Type B pancreatic cell (in vitro differentiated cells): ENCODE measurements at regions not wholly inside any gene's neighbourhood (a gene's known extent, or its start where the extent isn't known, plus 50 kb on each side); places are given as distances from the start of the nearest gene placed in this dataset.
A peak's percentile ranks its signal among the peaks of the same experiment; 100 is the strongest.
"Not testable (repeated sequence)": the region's sequence is repeated elsewhere in the genome, so short reads cannot be mapped to it uniquely, and the experiment has no call there.

Experiments
- DNase-seq: peaks from one replicate; pipeline ENCODE4 v3.0.0; 2021; ENCODE audit warnings: mixed read lengths; ENCODE audit not compliant: unreplicated experiment; ENCODE audit errors: extremely low spot score
- H3K27ac Mint-ChIP-seq: 2 replicates; pipeline ENCODE4 v1.8.0; 2021; ENCODE audit warnings: mild to moderate bottlenecking, mixed read lengths
- H3K27me3 Mint-ChIP-seq: 2 replicates; pipeline ENCODE4 v1.8.0; 2021; ENCODE audit warnings: mixed read lengths
- H3K36me3 Mint-ChIP-seq: 2 replicates; pipeline ENCODE4 v1.8.0; 2021; ENCODE audit warnings: mixed read lengths
- H3K4me1 Mint-ChIP-seq: one replicate; pipeline ENCODE4 v1.8.0; 2021; ENCODE audit warnings: mixed read lengths; ENCODE audit not compliant: unreplicated experiment
- H3K4me3 Mint-ChIP-seq: 2 replicates; pipeline ENCODE4 v1.8.0; 2021; ENCODE audit warnings: mild to moderate bottlenecking, mixed read lengths
- H3K9me3 Mint-ChIP-seq: 2 replicates; pipeline ENCODE4 v1.8.0; 2021; ENCODE audit warnings: mixed read lengths
- CTCF ChIP-seq: fragments of 200-600 bp; sonication (generic); conservative IDR thresholded peaks from 2 replicates; pipeline ENCODE4 v1.5.0; 2021; ENCODE audit warnings: antibody characterized with exemption, mild to moderate bottlenecking

- no peak for DNase-seq
- no peak overlapping the region for H3K4me3 Mint-ChIP-seq
- no peak overlapping the region for H3K27ac Mint-ChIP-seq
These were observed 53.3 kb downstream of the OLFML3 start for GRCh38 chr1:114032271-114033215.

DNA sequence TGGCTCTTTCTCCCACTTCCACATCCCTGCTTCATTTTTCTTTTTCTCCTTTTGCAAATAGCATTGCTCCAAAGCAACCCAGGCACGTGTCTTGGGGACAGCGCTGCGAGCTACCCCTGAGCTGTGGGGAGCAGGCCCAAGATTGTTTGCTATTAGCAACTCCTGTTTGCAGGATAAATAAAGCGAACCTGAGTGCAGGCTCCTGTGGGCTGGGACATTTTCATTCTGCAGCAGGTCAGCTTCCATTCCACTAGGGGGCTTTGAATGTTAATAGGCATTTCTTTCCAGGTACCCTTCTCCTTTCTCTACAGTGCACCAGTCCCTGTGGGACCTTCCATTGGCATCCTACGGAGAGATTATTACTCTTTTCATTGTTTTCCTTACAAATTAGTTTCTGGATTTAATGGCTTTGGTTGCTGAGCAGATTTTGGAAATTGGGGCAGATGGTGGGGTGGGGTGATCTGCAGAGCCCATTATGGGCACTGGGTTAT lies 54.0 kb downstream of the OLFML3 start:
- TF ChIP-seq CTCF = peak; percentile 74
- DNase-seq = no peak

More at GRCh38 chr1:114032271-114033215, 53.3 kb downstream of the OLFML3 start:
- no peaks in the 10 kb centered on the region for H3K9me3 Mint-ChIP-seq
- TF ChIP-seq CTCF = no peak
- no peaks in the 10 kb centered on the region for H3K27me3 Mint-ChIP-seq
- H3K36me3 Mint-ChIP-seq = no peaks in the 10 kb centered on the region
- H3K4me1 Mint-ChIP-seq = peaks cover 5% of the 10 kb centered on the region

GRCh38 chr1:114033961-114034360 lies 54.7 kb downstream of the OLFML3 start:
- Mint-ChIP-seq H3K36me3 (no peaks in the 10 kb centered on the region), H3K4me1 (peaks cover 5% of the 10 kb centered on the region), H3K27ac (no peak overlapping the region), H3K27me3 (no peaks in the 10 kb centered on the region), H3K9me3 (no peaks in the 10 kb centered on the region), H3K4me3 (no peak overlapping the region)
- no peak for TF ChIP-seq CTCF
- no peak for DNase-seq

More for the DNA sequence above, 54.0 kb downstream of the OLFML3 start:
- Mint-ChIP-seq H3K4me1 (peaks cover 5% of the 10 kb centered on the region), H3K9me3 (no peaks in the 10 kb centered on the region), H3K4me3 (no peak overlapping the region), H3K27me3 (no peaks in the 10 kb centered on the region), H3K27ac (no peak overlapping the region), H3K36me3 (no peaks in the 10 kb centered on the region)

DNA sequence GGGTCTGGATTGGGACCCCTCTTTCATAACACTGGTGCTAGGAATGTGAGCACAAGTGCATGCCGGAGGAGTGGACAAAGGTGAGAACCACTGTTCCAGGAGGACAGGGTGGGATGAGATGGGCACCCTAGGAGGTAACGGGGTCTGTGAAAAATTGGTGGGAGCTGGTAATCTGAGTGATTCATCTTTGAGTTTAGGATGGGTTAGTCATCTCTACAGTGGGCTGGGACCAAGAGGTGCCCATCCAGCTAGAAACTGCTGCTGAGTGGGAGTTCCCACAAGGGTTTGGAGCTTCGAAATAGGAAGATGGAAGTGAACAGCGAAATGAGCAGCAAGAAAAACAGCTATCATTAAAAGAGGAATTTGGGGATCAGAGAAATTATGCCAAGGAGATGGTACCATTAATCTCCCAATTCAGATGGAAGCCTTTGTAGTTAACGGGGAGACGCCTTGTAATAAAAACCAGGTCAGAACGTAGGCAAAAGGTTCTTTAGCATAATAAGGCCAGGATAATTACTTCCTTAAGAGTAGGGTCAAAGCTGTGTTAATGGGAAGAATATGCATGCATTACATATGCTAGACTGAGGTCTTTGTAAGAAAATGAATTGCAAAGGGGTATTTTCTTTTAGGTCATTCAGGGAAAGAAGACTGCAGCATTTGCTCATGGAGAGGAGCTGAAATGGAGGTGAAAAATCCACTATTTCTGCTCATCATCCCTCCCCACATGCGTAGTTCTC lies 55.5 kb downstream of the OLFML3 start:
- no peak for TF ChIP-seq CTCF
- Mint-ChIP-seq H3K27ac (no peak overlapping the region), H3K36me3 (no peaks in the 10 kb centered on the region), H3K9me3 (no peaks in the 10 kb centered on the region), H3K27me3 (no peaks in the 10 kb centered on the region), H3K4me1 (peaks cover 5% of the 10 kb centered on the region), H3K4me3 (no peak overlapping the region)
- DNase-seq = no peak

- Mint-ChIP-seq H3K36me3 (no peaks in the 10 kb centered on the region), H3K27me3 (no peaks in the 10 kb centered on the region), H3K9me3 (no peaks in the 10 kb centered on the region), H3K27ac (no peak overlapping the region), H3K4me1 (peaks cover 5% of the 10 kb centered on the region), H3K4me3 (no peak overlapping the region)
- no peak for TF ChIP-seq CTCF
- DNase-seq = no peak
These were observed 56.0 kb downstream of the OLFML3 start for GRCh38 chr1:114035304-114035700.

DNA sequence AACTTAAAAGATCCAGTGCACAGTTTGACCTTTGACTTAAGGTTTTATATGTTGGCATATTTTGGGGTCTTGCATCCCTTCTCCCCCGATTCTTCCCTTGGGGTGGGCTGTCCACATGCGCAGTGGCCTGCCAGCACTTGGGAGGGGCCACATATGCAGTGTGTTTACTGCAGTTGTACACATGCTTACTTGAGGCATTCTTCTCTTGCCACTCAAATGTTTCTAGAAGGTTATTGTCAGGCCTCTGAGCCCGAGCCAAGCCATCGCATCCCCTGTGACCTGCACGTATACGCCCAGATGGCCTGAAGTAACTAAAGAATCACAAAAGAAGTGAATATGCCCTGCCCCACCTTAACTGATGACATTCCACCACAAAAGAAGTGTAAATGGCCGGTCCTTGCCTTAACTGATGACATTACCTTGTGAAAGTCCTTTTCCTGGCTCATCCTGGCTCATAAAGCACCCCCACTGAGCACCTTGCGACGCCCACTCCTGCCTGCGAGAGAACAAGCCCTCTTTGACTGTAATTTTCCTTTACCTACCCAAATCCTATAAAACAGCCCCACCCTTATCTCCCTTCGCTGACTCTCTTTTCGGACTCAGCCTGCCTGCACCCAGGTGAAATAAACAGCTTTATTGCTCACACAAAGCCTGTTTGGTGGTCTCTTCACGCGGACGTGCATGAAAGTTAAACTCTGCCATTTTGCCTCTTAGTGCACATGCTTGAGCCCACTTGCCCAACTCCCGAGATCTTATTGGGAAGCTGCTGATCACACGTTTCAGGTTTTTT lies 57.8 kb downstream of the OLFML3 start:
- not testable (repeated sequence) for H3K4me1 Mint-ChIP-seq, H3K27me3 Mint-ChIP-seq, H3K9me3 Mint-ChIP-seq, H3K4me3 Mint-ChIP-seq, DNase-seq, H3K36me3 Mint-ChIP-seq
- peak overlapping the region; percentile 57 for H3K27ac Mint-ChIP-seq
